ENCODE measurements at regions not wholly inside any gene's neighbourhood (a gene's known extent, or its start where the extent isn't known, plus 50 kb on each side); places are given as distances from the start of the nearest gene placed in this dataset.
A peak's percentile ranks its signal among the peaks of the same experiment; 100 is the strongest.

DNA sequence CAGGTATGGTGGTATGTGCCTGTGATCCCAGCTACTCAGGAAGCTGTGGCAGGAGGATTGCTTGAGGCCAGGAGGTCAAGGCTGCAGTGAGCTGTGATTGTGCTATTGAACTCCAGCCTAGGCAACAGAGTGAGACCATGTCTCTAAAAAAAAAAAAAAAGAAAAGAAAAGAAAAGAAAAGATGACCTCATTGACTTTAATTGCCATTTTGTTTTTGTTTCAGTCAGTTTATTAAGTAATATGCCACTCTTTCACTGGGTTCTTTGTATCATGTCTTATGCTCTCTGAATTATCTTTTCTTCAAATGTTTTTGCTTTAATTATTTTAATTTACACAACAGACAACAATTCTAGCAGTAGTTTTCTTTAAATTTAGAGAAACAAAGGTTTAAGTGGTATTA, 293.8 kb downstream of the TSHZ3 start:
- intact Hi-C loops (cut with micrococcal nuclease): no loop called here
- no TSS peak for BruUV-seq (replicated peaks)
- no peaks in the 10 kb centered on the region for H3K27me3 Mint-ChIP-seq (ENCODE audit: insufficient read depth, unreplicated experiment)
- no peaks in the 10 kb centered on the region for H3K36me3 Mint-ChIP-seq (ENCODE audit: insufficient read depth, unreplicated experiment)
- TF ChIP-seq, protein P1, sequence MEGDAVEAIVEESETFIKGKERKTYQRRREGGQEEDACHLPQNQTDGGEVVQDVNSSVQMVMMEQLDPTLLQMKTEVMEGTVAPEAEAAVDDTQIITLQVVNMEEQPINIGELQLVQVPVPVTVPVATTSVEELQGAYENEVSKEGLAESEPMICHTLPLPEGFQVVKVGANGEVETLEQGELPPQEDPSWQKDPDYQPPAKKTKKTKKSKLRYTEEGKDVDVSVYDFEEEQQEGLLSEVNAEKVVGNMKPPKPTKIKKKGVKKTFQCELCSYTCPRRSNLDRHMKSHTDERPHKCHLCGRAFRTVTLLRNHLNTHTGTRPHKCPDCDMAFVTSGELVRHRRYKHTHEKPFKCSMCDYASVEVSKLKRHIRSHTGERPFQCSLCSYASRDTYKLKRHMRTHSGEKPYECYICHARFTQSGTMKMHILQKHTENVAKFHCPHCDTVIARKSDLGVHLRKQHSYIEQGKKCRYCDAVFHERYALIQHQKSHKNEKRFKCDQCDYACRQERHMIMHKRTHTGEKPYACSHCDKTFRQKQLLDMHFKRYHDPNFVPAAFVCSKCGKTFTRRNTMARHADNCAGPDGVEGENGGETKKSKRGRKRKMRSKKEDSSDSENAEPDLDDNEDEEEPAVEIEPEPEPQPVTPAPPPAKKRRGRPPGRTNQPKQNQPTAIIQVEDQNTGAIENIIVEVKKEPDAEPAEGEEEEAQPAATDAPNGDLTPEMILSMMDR (IDR thresholded peaks at IDR 0.05; ENCODE audit: unreplicated experiment): no peak
- H3K4me3 Mint-ChIP-seq (ENCODE audit: unreplicated experiment): no peak overlapping the region
- H3K9me3 Mint-ChIP-seq (ENCODE audit: unreplicated experiment): peaks cover 38% of the 10 kb centered on the region
- H3K27ac Mint-ChIP-seq (ENCODE audit: low read depth, unreplicated experiment): no peak overlapping the region
- H3K4me1 Mint-ChIP-seq (ENCODE audit: insufficient read depth, unreplicated experiment): no peaks in the 10 kb centered on the region
- DNase-seq (ENCODE audit: unreplicated experiment): no peak
- CTCF ChIA-PET: no interaction called here
- POLR2A ChIA-PET: no interaction called here

- TF ChIP-seq, protein P1 (IDR thresholded peaks at IDR 0.05; ENCODE audit: unreplicated experiment): no peak
Measured at GRCh38 chr19:31054430-31054829, 294.8 kb downstream of the TSHZ3 start.

DNA sequence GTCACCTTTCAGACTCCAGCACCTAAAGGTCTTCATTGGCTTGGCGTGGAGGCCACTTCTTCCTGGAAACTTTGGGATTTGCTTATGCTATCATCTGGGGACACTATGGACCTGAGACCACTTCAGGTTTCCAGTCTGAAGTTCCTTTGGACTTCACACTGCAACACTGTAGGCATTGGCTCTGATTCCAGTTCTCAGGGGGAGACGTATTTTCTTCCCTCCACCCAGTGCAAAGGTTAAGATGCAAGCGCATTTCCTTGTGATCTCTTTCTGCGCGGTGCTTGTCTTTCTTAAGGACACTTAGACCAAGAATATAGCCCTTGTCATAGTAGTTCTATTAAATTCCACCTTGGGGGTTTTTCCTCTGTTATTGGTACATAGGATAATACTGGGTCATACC, 299.8 kb downstream of the TSHZ3 start:
- CTCF ChIA-PET: no interaction called here
- TF ChIP-seq, protein P1 (IDR thresholded peaks at IDR 0.05; ENCODE audit: unreplicated experiment): no peak
- H3K4me3 Mint-ChIP-seq (ENCODE audit: unreplicated experiment): no peak overlapping the region
- H3K4me1 Mint-ChIP-seq (ENCODE audit: insufficient read depth, unreplicated experiment): no peaks in the 10 kb centered on the region
- H3K27ac Mint-ChIP-seq (ENCODE audit: low read depth, unreplicated experiment): no peak overlapping the region
- peaks cover 32% of the 10 kb centered on the region for H3K9me3 Mint-ChIP-seq (ENCODE audit: unreplicated experiment)
- no peaks in the 10 kb centered on the region for H3K27me3 Mint-ChIP-seq (ENCODE audit: insufficient read depth, unreplicated experiment)
- no TSS peak for BruUV-seq (replicated peaks)
- POLR2A ChIA-PET: interaction anchor here (0.6 kb wide), 1 partner anchor 149 kb away, joined by 3 read pairs; no protein-coding TSS in a partner anchor
- intact Hi-C loops (cut with micrococcal nuclease): no loop called here
- no peaks in the 10 kb centered on the region for H3K36me3 Mint-ChIP-seq (ENCODE audit: insufficient read depth, unreplicated experiment)
- DNase-seq (ENCODE audit: unreplicated experiment): no peak

More at GRCh38 chr19:31054430-31054829, 294.8 kb downstream of the TSHZ3 start:
- DNase-seq (ENCODE audit: unreplicated experiment): peak; percentile 23
- Mint-ChIP-seq H3K4me1 (ENCODE audit: insufficient read depth, unreplicated experiment) (no peaks in the 10 kb centered on the region), H3K27me3 (ENCODE audit: insufficient read depth, unreplicated experiment) (no peaks in the 10 kb centered on the region), H3K4me3 (ENCODE audit: unreplicated experiment) (no peak overlapping the region), H3K27ac (ENCODE audit: low read depth, unreplicated experiment) (no peak overlapping the region), H3K36me3 (ENCODE audit: insufficient read depth, unreplicated experiment) (no peaks in the 10 kb centered on the region), H3K9me3 (ENCODE audit: unreplicated experiment) (peaks cover 38% of the 10 kb centered on the region)
- intact Hi-C loops (cut with micrococcal nuclease): no loop called here
- BruUV-seq (replicated peaks): no TSS peak
- CTCF ChIA-PET: interaction anchor here (0.6 kb wide), 1 partner anchor 105 kb away, joined by 3 read pairs; no protein-coding TSS in a partner anchor
- POLR2A ChIA-PET: no interaction called here

GRCh38 chr19:31046024-31046423, 303.2 kb downstream of the TSHZ3 start:
- DNase-seq (ENCODE audit: unreplicated experiment): no peak
- H3K4me3 Mint-ChIP-seq (ENCODE audit: unreplicated experiment): no peak overlapping the region
- ChIA-PET CTCF (interaction anchor here (0.6 kb wide), 1 partner anchor 50 kb away, joined by 3 read pairs; no protein-coding TSS in a partner anchor), POLR2A (no interaction called here)
- no TSS peak for BruUV-seq (replicated peaks)
- no peak overlapping the region for H3K27ac Mint-ChIP-seq (ENCODE audit: low read depth, unreplicated experiment)
- H3K27me3 Mint-ChIP-seq (ENCODE audit: insufficient read depth, unreplicated experiment): no peaks in the 10 kb centered on the region
- no peaks in the 10 kb centered on the region for H3K4me1 Mint-ChIP-seq (ENCODE audit: insufficient read depth, unreplicated experiment)
- H3K36me3 Mint-ChIP-seq (ENCODE audit: insufficient read depth, unreplicated experiment): no peaks in the 10 kb centered on the region
- intact Hi-C loops (cut with micrococcal nuclease): no loop called here
- TF ChIP-seq, protein P1 (IDR thresholded peaks at IDR 0.05; ENCODE audit: unreplicated experiment): no peak
- H3K9me3 Mint-ChIP-seq (ENCODE audit: unreplicated experiment): peaks cover 20% of the 10 kb centered on the region
